GM12874 (cell line): ENCODE measurements at regions not wholly inside any gene's neighbourhood (a gene's known extent, or its start where the extent isn't known, plus 50 kb on each side); places are given as distances from the start of the nearest gene placed in this dataset.

Experiments
- TF ChIP-seq, protein P1 (sequence below): IDR thresholded peaks from 2 replicates; pipeline ENCODE4 v1.5.1; 2011; ENCODE audit warnings: low read depth, mild to moderate bottlenecking, control low read depth, low read length, moderate library complexity; ENCODE audit not compliant: insufficient read depth

DNA sequence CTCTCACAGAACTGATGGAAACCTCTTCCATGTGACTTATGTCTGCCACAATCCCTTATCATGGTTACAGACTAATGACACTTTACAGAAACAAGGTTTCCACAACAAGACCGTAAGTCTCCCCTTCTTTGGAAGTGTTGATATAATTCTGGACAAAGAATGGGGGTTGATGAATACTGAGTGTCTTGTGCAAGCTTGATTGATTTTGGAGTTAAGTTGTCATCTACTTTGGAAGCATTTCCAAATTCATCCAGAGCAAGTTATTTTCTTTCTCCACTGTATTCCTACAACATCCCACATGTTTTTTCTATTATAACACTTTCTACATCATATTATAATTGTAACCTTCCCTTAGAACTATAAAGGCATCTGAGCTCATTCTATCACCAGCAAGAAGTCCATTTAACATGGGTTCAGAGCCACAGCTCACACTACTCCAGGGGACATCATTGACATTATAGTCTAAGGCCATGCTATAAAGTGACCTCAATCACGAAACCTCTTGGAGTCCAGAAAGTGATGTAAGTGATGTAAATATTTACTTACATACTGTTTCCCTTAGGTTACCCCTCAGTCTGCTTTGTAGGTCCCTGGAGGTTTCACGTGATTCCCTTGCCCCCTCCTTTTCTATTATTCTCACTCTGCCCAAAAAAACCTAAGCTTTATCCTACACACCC is 125.7 kb upstream of the PBX1 start:
- TF ChIP-seq, protein P1, sequence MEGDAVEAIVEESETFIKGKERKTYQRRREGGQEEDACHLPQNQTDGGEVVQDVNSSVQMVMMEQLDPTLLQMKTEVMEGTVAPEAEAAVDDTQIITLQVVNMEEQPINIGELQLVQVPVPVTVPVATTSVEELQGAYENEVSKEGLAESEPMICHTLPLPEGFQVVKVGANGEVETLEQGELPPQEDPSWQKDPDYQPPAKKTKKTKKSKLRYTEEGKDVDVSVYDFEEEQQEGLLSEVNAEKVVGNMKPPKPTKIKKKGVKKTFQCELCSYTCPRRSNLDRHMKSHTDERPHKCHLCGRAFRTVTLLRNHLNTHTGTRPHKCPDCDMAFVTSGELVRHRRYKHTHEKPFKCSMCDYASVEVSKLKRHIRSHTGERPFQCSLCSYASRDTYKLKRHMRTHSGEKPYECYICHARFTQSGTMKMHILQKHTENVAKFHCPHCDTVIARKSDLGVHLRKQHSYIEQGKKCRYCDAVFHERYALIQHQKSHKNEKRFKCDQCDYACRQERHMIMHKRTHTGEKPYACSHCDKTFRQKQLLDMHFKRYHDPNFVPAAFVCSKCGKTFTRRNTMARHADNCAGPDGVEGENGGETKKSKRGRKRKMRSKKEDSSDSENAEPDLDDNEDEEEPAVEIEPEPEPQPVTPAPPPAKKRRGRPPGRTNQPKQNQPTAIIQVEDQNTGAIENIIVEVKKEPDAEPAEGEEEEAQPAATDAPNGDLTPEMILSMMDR = no peak

DNA sequence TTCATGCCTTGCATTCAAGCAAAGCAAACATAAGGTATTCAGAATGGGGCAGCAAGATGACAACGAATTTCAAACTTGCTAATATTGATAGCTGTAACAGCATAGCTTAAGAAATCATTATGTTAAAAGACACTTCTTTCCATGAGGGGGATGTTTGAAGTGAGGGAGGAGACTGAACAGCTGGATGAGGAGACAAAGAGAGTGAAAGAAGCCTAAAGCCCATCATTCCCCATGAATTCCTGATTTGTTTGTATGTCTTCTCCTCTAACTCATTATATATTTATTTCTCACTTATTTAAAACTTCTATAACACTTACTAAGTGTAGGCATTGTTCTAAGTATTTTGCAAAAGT is 125.2 kb upstream of the PBX1 start:
- TF ChIP-seq, protein P1 = no peak

DNA sequence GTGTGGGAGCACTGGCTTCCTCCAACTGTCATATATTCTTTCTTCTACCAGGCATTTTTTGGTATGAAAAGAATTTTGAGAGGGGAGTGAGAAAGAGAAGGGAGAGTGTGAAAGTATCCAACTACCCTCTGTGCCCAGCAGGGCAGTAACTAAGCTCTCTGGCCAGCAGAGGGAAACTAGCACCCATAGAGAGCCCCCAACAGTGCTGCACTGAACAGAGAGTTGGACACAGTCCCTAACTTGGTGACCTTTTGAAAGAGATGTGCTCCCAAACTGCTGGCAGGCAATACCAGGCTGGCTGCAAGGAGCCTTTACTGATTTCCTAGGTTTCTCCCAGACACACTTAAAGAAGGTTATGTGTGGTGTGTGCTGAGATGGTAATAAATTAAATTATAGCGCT is 118.8 kb upstream of the PBX1 start:
- TF ChIP-seq, protein P1 = no peak

DNA sequence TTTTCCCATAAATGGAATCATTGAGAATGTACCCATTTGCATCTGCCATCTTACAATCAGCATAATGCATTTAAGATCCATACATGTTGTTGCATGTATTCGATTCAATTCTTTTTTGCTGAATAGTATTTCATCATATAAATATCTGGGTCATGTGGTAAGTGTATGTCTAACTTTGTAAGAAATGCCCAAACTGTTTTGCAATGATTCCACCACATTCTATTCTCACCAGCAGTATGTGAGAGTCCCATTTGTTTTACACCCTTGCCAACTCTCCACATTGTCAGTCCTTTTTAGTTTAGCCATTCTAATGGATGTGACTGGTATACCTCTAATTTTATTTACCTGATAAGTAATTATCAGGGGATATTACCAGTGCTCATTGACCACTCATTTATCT is 115.8 kb upstream of the PBX1 start:
- TF ChIP-seq, protein P1 = no peak

DNA sequence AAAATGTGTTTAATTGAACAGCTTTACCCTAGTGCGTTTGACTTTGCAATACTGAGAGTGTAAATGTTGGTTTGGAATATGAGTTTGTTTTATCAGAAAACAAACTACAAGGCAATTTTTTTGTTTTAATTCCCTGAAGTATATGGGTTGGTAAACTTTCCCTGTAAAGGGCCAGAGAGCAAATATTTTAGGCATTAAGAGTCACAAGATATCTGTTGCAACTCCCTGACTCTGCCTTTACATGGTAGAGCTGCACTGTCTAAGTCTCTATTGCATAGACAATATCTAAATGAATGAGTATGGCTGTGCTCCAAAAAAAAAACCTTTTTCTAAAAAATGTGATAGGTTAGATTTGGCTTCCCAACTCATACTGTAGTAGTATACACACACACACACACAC is 115.1 kb upstream of the PBX1 start:
- TF ChIP-seq, protein P1 = no peak

DNA sequence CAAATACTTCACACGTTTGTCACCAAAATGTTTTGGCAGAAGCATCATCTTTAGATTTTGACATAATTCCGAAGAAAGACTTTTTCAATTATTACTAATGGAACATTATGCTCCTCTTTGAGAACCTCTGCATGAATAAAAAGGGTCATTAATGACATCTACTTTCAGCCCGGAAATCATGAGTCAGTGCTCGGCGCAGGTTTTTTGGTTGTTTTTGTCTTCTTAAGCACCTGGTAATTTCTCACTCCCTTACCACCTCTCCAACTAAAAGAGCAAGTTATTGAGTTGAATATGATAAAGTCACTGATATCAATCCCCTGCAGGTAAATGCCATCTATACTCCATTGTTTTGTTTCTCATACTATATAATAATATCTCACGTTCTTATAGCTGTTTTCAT is 113.0 kb upstream of the PBX1 start:
- TF ChIP-seq, protein P1 = no peak

DNA sequence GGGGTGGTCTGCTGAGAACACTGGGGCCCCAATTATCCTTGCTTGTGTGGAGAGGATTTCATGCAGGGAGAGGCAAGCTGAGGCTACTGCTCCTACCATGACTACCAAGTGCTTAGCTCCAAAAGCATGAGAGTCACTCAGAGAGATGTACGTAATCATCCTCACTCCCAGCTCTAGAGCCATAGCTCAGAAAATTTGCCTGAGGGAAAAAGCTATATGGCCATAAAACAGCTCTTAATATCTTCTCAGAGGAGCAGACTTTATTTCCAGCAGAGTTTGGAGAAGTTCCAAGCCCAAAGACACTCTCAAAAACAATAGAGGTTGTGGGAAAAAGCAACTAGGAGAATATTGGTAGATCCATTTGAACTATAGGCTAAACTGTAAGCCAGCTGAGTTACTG is 106.4 kb upstream of the PBX1 start:
- TF ChIP-seq, protein P1 = no peak
